ENCODE measurements at regions not wholly inside any gene's neighbourhood (a gene's known extent, or its start where the extent isn't known, plus 50 kb on each side); places are given as distances from the start of the nearest gene placed in this dataset.

DNA sequence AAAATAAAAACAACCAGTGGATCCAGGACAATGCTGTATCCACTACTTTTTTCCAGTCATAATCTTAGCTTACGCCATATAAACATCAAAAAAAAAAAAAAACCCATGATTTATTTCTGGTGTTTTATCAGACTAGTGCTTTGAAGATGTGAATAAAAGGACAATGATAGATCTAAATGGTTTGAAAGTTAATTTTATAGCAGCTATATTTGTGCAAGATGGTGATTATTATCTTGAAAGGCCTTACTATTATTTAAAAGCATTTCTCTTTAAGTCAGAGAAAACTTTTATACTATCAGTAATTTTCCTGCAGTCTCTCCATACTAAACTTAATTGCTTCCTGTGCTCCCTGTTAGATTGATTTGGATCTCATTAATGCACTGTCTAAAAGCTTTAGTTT, 670.3 kb downstream of the TBL1XR1 start:
- no CpG with 5 or more reads among the region's 1 CpG for WGBS (ENCODE audit: extremely low coverage, insufficient read length, low lambda C conversion rate)
- Mint-ChIP-seq H3K4me1 (peaks cover 32 to 33% of the 10 kb centered on the region in 2 experiments), H3K27ac (no peak overlapping the region; a peak in 1 of 7 replicates), H3K9me3 (no peaks in the 10 kb centered on the region; a peak in 1 of 5 replicates), H3K27me3 (ENCODE audit: low read depth) (no peaks in the 10 kb centered on the region), H3K36me3 (ENCODE audit: insufficient read depth in 1 of 3, low read depth in 3 of 3) (no peaks in the 10 kb centered on the region; a peak in 2 of 7 replicates), H3K4me3 (no peak overlapping the region)
- no peaks in the 10 kb centered on the region for H3K27me3 ChIP-seq (ENCODE audit: insufficient read depth, low read length)
- H4K8ac ChIP-seq (replicated peaks; ENCODE audit: insufficient read length, low read depth, low read length): no peak overlapping the region
- peaks cover 7% of the 10 kb centered on the region; the same call in 1 of the 2 replicates for H3K4me1 ChIP-seq (ENCODE audit: insufficient read depth, low read length)
- H3T11ph ChIP-seq (ENCODE audit: low read length): no peak overlapping the region
- H3K14ac ChIP-seq (ENCODE audit: insufficient read depth, low read length): no peak overlapping the region
- no peak overlapping the region for H2BK15ac ChIP-seq (ENCODE audit: low read depth, low read length)
- H4K20me1 ChIP-seq (ENCODE audit: control insufficient read depth, insufficient read depth, insufficient read length): no peaks in the 10 kb centered on the region
- H4K91ac ChIP-seq (ENCODE audit: insufficient read length, low read depth, low read length): no peak overlapping the region
- TF ChIP-seq, protein P1, sequence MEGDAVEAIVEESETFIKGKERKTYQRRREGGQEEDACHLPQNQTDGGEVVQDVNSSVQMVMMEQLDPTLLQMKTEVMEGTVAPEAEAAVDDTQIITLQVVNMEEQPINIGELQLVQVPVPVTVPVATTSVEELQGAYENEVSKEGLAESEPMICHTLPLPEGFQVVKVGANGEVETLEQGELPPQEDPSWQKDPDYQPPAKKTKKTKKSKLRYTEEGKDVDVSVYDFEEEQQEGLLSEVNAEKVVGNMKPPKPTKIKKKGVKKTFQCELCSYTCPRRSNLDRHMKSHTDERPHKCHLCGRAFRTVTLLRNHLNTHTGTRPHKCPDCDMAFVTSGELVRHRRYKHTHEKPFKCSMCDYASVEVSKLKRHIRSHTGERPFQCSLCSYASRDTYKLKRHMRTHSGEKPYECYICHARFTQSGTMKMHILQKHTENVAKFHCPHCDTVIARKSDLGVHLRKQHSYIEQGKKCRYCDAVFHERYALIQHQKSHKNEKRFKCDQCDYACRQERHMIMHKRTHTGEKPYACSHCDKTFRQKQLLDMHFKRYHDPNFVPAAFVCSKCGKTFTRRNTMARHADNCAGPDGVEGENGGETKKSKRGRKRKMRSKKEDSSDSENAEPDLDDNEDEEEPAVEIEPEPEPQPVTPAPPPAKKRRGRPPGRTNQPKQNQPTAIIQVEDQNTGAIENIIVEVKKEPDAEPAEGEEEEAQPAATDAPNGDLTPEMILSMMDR (conservative IDR thresholded peaks at IDR 0.05): no peak
- H3K4ac ChIP-seq (ENCODE audit: low read depth, low read length): no peak overlapping the region
- no peaks in the 10 kb centered on the region for H3K79me1 ChIP-seq (ENCODE audit: insufficient read depth, low read depth, low read length, poor library complexity, severe bottlenecking)
- no peak overlapping the region for H3K18ac ChIP-seq (ENCODE audit: insufficient read length, low read depth, low read length)
- H3K4me2 ChIP-seq (ENCODE audit: insufficient read depth, insufficient read length, low read length): no peak overlapping the region
- H2BK120ac ChIP-seq (ENCODE audit: low read depth, low read length, poor library complexity, severe bottlenecking): no peak overlapping the region
- no peak overlapping the region for H2BK5ac ChIP-seq (ENCODE audit: insufficient read length, low read length)
- H4K5ac ChIP-seq (ENCODE audit: insufficient read length, low read depth, low read length): no peak overlapping the region
- no peak overlapping the region for H2BK12ac ChIP-seq (ENCODE audit: insufficient read length, low read depth, low read length)
- DNase-seq: no peak
- H2AFZ ChIP-seq (ENCODE audit: low read length): no peak overlapping the region
- H2AK5ac ChIP-seq (ENCODE audit: insufficient read length, low read length): no peak overlapping the region
- H3K79me2 ChIP-seq (ENCODE audit: insufficient read depth, low read length): no peaks in the 10 kb centered on the region
- no peaks in the 10 kb centered on the region for H3K23me2 ChIP-seq (ENCODE audit: insufficient read length, low read depth, low read length, poor library complexity, severe bottlenecking)
- H3K9ac ChIP-seq (ENCODE audit: extremely low read depth, insufficient read length, low read length): no peak overlapping the region
- H3K9me3 ChIP-seq (ENCODE audit: control insufficient read depth, low read depth, low read length): no peaks in the 10 kb centered on the region
- no peak overlapping the region for H3K56ac ChIP-seq (ENCODE audit: insufficient read length, low read depth, low read length)
- H2BK20ac ChIP-seq (ENCODE audit: low read depth, low read length, poor library complexity, severe bottlenecking): no peak overlapping the region
- H3K23ac ChIP-seq (ENCODE audit: insufficient read length, low read depth, low read length): no peak overlapping the region
- H3K27ac ChIP-seq (ENCODE audit: insufficient read length, low read depth, low read length): no peak overlapping the region

Data from H9 (cell line).